Skeletal muscle satellite cell (primary cell): ENCODE measurements at regions not wholly inside any gene's neighbourhood (a gene's known extent, or its start where the extent isn't known, plus 50 kb on each side); places are given as distances from the start of the nearest gene placed in this dataset.

ENCODE experiments used
- H3K27me3 ChIP-seq: 2 replicates; pipeline ENCODE4 v1.7.0; 2013; ENCODE audit warnings: low read length; ENCODE audit not compliant: control insufficient read depth, insufficient read depth
- H3K36me3 ChIP-seq: 2 replicates; pipeline ENCODE4 v1.7.0; 2013; ENCODE audit warnings: mild to moderate bottlenecking, control low read depth, low read length; ENCODE audit not compliant: insufficient read depth
- H3K4me1 ChIP-seq: 2 replicates; pipeline ENCODE4 v1.7.0; 2013; ENCODE audit warnings: low read length; ENCODE audit not compliant: control insufficient read depth, insufficient read depth
- H3K4me2 ChIP-seq: 2 replicates; pipeline ENCODE4 v1.7.0; 2013; ENCODE audit warnings: mild to moderate bottlenecking, low read length
- H3K4me3 ChIP-seq: 2 replicates; pipeline ENCODE4 v1.7.0; 2013; ENCODE audit warnings: low read length
- H3K9ac ChIP-seq: 2 replicates; pipeline ENCODE4 v1.7.0; 2013; ENCODE audit warnings: mild to moderate bottlenecking, low read depth, low read length, moderate library complexity
- H3K9me3 ChIP-seq: replicated peaks from 2 replicates; pipeline ENCODE4 v1.7.0; 2013; ENCODE audit warnings: mild to moderate bottlenecking, control low read depth, low read length

- H3K4me3 ChIP-seq: no peak overlapping the region
- H3K9me3 ChIP-seq: no peaks in the 10 kb centered on the region
- H3K27me3 ChIP-seq: no peaks in the 10 kb centered on the region
- H3K36me3 ChIP-seq: no peaks in the 10 kb centered on the region
- no peak overlapping the region for H3K9ac ChIP-seq
- no peak overlapping the region for H3K4me2 ChIP-seq
- H3K4me1 ChIP-seq: no peaks in the 10 kb centered on the region
These were observed 227.2 kb upstream of the SNX2 start for GRCh38 chr5:122547669-122548068.

GRCh38 chr5:122559676-122560075 is 215.2 kb upstream of the SNX2 start:
- Histone ChIP-seq H3K4me1 (peaks cover 4% of the 10 kb centered on the region), H3K4me2 (no peak overlapping the region), H3K4me3 (no peak overlapping the region), H3K9ac (no peak overlapping the region), H3K27me3 (no peaks in the 10 kb centered on the region), H3K9me3 (no peaks in the 10 kb centered on the region), H3K36me3 (no peaks in the 10 kb centered on the region)

GRCh38 chr5:122561209-122561608 is 213.7 kb upstream of the SNX2 start:
- Histone ChIP-seq H3K9ac (no peak overlapping the region), H3K4me2 (no peak overlapping the region), H3K4me3 (no peak overlapping the region), H3K36me3 (no peaks in the 10 kb centered on the region), H3K27me3 (no peaks in the 10 kb centered on the region), H3K4me1 (peaks cover 4% of the 10 kb centered on the region), H3K9me3 (no peaks in the 10 kb centered on the region)

GRCh38 chr5:122565331-122565730 is 209.5 kb upstream of the SNX2 start:
- Histone ChIP-seq H3K9ac (no peak overlapping the region), H3K9me3 (no peaks in the 10 kb centered on the region), H3K4me1 (no peaks in the 10 kb centered on the region), H3K4me2 (no peak overlapping the region), H3K27me3 (no peaks in the 10 kb centered on the region), H3K4me3 (no peak overlapping the region), H3K36me3 (no peaks in the 10 kb centered on the region)

GRCh38 chr5:122576256-122577016 is 198.4 kb upstream of the SNX2 start:
- Histone ChIP-seq H3K9ac (no peak overlapping the region), H3K4me2 (no peak overlapping the region), H3K9me3 (no peaks in the 10 kb centered on the region), H3K36me3 (no peaks in the 10 kb centered on the region), H3K4me1 (no peaks in the 10 kb centered on the region), H3K27me3 (no peaks in the 10 kb centered on the region), H3K4me3 (no peak overlapping the region)

GRCh38 chr5:122581629-122582028 is 193.3 kb upstream of the SNX2 start:
- H3K4me2 ChIP-seq: no peak overlapping the region
- no peaks in the 10 kb centered on the region for H3K27me3 ChIP-seq
- H3K4me1 ChIP-seq: peaks cover 10% of the 10 kb centered on the region
- no peak overlapping the region for H3K9ac ChIP-seq
- no peak overlapping the region for H3K4me3 ChIP-seq
- no peaks in the 10 kb centered on the region for H3K36me3 ChIP-seq
- no peaks in the 10 kb centered on the region for H3K9me3 ChIP-seq

GRCh38 chr5:122584411-122585300 is 190.2 kb upstream of the SNX2 start:
- H3K27me3 ChIP-seq: no peaks in the 10 kb centered on the region
- H3K4me1 ChIP-seq: peaks cover 17% of the 10 kb centered on the region
- H3K9ac ChIP-seq: no peak overlapping the region
- H3K4me3 ChIP-seq: no peak overlapping the region
- no peaks in the 10 kb centered on the region for H3K36me3 ChIP-seq
- no peak overlapping the region for H3K4me2 ChIP-seq
- H3K9me3 ChIP-seq: no peaks in the 10 kb centered on the region

- Histone ChIP-seq H3K4me2 (no peak overlapping the region), H3K9me3 (no peaks in the 10 kb centered on the region), H3K9ac (no peak overlapping the region), H3K4me3 (no peak overlapping the region), H3K27me3 (no peaks in the 10 kb centered on the region), H3K36me3 (no peaks in the 10 kb centered on the region), H3K4me1 (peaks cover 17% of the 10 kb centered on the region)
These were observed 189.5 kb upstream of the SNX2 start for GRCh38 chr5:122585371-122585770.

GRCh38 chr5:122586351-122586750 is 188.5 kb upstream of the SNX2 start:
- Histone ChIP-seq H3K36me3 (no peaks in the 10 kb centered on the region), H3K27me3 (no peaks in the 10 kb centered on the region)

GRCh38 chr5:122591828-122592227 is 183.1 kb upstream of the SNX2 start:
- Histone ChIP-seq H3K9ac (no peak overlapping the region), H3K9me3 (no peaks in the 10 kb centered on the region), H3K4me1 (peaks cover 6% of the 10 kb centered on the region), H3K4me2 (no peak overlapping the region), H3K27me3 (no peaks in the 10 kb centered on the region), H3K36me3 (no peaks in the 10 kb centered on the region), H3K4me3 (no peak overlapping the region)

More at GRCh38 chr5:122586351-122586750, 188.5 kb upstream of the SNX2 start:
- H3K9me3 ChIP-seq: no peaks in the 10 kb centered on the region
- peaks cover 17% of the 10 kb centered on the region for H3K4me1 ChIP-seq
- no peak overlapping the region for H3K9ac ChIP-seq
- no peak overlapping the region for H3K4me3 ChIP-seq
- H3K4me2 ChIP-seq: peak overlapping the region; percentile 14

GRCh38 chr5:122599000-122599399 is 175.9 kb upstream of the SNX2 start:
- no peak overlapping the region for H3K4me2 ChIP-seq
- no peaks in the 10 kb centered on the region for H3K36me3 ChIP-seq
- H3K27me3 ChIP-seq: no peaks in the 10 kb centered on the region
- no peaks in the 10 kb centered on the region for H3K9me3 ChIP-seq
- H3K4me1 ChIP-seq: peaks cover 3% of the 10 kb centered on the region
- no peak overlapping the region for H3K4me3 ChIP-seq
- no peak overlapping the region for H3K9ac ChIP-seq
